LHCN-M2 (cell line): ENCODE measurements at regions not wholly inside any gene's neighbourhood (a gene's known extent, or its start where the extent isn't known, plus 50 kb on each side); places are given as distances from the start of the nearest gene placed in this dataset.
"Not testable (repeated sequence)": the region's sequence is repeated elsewhere in the genome, so short reads cannot be mapped to it uniquely, and the experiment has no call there.

Experiments
- DNase-seq: peaks from one replicate; pipeline ENCODE4 v3.0.0-alpha.2; 2012; ENCODE audit warnings: low read depth

DNA sequence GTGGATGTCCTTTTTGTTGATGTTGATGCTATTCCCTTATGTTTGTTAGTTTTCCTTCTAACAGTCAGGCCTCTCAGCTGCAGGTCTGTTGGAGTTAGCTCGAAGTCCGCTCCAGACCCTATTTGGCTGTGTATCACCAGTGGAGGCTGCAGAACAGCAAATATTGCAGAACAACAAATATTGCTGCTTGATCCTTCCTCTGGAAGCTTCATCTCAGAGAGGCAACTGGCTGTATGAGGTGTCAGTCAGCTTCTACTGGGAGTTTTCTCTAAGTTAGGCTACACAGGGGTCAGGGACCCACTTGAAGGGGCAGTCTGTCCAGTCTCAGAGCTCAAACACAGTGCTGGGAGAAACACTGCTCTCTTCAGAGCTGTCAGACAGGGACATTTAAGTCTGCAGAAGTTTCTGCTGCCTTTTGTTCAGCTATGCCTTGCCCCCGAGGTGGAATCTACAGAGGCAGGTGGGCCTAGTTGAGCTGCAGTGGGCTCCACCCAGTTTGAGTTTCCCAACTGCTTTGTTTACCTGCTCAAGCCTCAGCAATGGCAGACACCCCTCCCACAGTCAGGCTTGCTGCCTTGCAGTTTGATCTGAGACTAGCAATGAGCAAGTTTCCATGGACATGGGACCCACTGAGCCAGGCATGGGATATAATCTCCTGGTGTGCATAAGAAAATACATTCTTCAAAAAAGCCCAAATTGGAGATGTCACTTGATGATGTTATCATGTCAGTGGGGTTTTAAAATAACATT is 99.5 kb downstream of the KDM5D start:
- no peak for DNase-seq

DNA sequence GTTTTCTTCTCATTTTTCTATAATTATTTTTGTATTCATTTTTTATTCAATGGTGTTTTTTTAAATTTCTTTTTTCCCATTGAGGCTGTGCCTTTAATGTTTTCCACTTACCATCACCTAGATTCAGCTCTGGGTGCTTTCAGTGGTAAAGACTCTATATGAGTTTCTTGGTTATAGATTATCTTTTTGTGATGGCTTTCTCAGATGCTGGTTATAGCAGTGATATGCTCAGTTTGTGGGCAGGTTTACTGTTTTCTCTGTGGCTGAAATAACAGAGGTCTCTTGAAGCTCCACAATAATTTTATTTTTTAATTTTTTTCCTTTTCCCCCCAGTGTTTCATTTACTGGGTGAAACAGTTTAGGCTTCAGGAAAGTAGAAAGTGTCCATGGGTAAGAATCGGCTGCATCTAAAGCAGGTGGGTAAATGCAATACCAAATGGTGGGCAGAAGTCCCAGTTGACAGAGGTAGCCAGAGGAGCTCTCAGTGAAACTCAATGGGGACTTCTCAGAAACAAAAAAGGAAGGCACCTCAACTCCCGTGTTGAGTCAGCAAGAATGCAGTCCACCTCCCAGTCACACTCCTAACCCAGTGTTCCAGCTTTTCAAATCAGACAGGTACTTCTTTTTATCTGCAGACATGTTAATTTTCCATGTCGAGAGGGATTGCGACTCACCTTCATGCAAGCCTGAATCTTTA is 106.7 kb downstream of the KDM5D start:
- no peak for DNase-seq

DNA sequence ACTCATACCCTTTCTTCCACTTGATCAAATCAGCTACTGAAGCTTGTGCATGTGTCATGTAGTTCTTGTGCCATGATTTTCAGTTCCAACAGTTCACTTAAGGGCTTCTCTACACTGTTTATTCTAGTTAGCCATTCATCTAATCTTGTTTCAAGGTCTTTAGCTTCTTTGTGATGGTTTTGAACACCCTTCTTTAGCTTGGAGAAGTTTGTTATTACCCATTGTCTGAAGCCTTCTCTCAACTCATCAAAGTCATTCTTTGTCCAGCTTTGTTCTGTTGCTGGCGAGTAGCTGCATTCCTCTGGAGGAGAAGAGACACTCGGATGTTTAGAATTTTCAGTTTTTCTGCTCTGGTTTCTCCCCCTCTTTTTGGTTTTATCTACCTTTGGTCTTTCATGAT is 115.6 kb downstream of the KDM5D start:
- DNase-seq = no peak

DNA sequence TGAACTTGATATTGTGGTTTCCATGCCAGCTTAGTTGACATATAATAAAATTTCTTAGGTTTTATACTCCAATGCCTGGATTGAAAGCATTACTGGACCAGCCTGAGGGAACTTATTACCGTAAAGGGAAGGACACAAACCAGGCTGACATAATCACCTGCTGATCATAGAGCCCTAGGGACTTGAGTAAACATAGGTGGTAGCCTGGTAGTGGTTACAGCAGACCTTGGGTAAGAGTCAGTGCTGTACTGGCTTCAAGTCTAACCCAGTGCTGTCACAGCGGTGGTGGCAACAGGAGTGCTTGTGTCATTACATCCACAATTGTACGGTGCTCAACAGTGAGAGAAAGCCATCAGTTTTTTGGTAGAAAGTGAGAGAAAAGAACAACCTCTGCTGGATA is 122.1 kb downstream of the KDM5D start:
- DNase-seq = no peak

DNA sequence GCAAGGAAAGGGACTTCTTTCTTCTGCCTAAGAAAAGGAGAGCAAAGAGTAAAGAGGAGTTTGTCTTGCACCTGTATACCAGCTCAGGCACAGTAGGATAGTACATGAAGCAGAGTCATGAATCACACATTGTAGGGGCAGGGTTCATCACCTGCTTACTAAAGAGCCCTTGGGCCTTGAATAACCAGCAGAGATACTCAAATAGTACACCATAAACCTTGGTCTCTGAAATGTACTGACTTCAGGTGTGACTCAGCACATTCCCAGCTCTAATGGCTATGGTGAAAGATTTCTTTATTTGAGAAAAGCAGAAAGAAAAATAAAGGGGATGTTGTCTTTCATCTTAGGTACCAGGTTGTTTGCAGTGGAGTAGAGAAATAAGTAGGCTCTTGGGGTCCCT is 122.8 kb downstream of the KDM5D start:
- DNase-seq = no peak

DNA sequence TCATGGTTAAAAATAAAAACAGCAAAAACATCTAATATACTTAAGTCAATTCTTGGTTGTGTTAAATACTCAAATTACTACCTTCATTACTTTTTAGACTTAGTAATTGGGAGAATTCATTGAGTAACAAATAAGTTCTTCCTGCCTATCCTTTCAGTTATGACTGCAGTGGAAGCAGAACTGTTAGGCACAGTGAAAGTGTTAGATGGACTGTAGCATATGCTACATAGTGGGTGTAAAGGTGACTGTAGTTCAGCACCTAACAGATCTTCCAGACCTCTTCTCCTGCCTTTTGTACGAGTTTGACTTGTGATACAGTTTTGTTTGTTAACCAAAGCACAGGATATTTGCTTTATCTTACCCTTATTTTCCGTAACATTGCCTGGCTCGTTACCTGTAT is 143.4 kb downstream of the KDM5D start:
- DNase-seq = no peak

DNA sequence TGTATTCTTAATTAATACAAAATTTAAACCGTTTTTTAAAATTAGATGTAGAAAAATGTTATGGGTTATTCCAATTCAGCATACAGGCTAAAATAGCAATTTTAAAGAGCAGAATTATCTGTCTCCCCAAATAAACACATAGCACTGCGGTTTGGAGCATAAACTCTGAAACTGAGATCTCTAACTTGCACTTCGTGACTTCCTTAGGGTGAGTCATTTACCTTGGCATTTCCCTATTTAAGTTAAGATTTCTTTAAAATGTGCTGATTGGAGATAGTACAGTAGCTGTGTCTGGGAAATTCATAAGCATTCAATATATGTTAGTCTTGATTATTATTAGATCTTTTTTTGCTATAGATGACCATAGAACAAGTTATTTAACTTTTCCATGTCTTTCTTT is 143.8 kb downstream of the KDM5D start:
- DNase-seq = no peak

DNA sequence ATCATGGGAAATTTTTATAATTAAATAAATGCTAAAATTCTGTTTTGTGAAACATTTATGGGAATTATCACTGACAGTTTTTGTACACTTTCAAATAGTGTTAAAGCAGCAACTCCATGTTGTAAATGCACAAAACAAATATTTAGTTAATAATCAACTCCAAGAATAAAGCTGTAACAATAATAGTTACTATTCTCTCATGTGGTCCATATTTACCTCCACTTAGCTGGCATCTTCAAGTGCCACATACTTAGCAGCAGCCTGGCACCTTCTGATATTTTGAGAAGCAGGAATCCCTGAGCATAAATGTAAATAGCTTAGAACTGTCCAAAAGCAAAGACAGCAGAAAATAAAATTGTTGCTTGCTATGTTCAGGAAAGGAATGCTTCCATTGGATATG is 154.3 kb downstream of the KDM5D start:
- no peak for DNase-seq

DNA sequence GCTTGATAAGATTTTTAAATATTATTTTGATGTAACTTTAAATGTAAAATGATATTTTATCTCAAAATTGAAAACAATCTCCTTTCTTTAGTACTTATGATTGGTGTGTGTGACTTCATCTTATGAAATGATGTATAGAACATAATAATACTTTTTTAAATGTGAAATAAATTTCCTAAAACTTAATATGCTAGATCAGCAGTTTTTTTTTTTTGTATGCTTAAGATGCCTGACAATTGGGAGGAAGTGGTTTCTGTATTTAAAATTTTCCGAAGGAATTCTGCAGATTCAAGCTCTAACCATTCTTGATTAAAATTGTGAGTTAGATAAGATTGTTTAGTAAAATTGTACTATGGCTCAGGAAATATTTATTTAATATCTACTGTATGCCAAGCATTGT is 154.9 kb downstream of the KDM5D start:
- DNase-seq = no peak

DNA sequence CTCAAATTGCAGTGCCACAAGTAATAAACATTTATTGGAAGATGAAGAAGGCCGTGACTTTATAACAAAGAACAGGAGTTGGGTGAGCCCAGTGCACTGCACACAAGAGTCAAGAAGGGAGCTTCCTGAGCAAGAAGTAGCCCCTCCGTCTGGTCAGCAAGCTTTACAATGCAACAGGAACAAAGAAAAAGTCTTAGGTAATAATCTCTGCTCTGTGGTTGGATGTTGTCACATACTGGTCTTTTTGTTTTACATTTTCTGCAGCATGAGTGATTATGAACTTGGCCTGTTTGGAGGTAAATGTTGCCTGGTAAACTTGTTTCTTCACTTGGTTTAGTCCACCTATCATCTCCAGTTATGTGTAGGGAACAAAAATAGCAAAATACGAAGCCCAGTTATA is 157.2 kb downstream of the KDM5D start:
- DNase-seq = no peak

DNA sequence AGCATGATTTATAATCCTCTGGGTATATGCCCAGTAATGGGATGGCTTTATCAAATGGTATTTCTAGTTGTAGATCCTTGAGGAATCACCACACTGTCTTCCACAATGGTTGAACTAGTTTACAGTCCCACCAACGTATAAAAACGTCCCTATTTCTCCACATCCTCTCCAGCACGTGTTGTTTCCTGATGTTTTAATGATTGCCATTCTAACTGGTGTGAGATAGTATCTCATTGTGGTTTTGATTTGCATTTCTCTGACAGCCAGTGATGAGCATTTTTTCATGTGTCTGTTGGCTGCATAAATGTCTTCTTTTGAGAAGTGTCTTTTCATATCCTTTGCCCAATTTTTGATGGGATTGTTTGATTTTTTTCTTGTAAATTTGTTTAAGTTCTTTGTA is 163.5 kb downstream of the KDM5D start:
- DNase-seq = not testable (repeated sequence)

DNA sequence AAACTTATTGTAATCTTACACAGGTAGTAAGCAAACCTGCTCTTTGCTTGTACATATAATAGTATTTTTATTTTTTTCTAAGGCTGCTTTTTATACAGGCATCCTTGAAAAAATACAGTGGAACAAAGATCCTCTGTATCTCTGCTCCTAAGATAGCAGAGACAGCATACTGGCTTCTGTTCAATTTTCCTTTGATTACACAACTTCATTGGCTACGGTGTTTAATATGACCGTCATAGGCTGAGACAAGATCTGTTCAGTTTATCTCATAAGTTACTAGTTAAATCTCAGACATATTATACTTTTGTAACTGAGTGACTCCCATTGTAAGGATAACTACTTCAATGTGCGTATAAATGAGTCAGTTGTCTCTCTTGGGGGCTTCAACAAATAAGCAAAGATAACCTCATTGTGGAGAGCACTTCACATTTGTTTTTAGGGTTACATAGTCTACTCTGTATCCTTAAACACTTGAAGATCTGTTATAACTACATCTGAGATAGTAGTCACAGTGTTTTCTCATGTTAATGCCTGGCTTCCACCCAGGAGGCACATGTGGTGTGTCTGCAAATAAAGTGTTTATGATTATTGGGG is 166.1 kb downstream of the KDM5D start:
- DNase-seq = no peak

DNA sequence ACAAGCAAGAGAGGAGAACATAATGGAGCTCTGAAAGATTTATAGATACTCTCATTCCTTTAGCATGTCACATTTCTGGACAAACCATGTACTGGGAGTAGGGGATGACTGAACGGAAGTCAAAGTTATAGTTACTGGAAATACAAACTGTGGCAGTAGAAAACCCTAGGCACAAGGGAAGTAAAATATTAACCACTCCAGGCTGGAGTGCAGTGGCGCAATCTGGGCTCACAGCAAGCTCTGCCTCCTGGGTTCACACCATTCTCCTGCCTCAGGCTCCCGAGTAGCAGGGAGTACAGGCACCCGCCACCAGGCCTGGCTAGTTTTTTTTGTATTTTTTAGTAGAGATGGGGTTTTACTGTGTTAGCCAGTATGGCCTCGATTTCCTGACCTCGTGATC is 167.3 kb downstream of the KDM5D start:
- DNase-seq = no peak

DNA sequence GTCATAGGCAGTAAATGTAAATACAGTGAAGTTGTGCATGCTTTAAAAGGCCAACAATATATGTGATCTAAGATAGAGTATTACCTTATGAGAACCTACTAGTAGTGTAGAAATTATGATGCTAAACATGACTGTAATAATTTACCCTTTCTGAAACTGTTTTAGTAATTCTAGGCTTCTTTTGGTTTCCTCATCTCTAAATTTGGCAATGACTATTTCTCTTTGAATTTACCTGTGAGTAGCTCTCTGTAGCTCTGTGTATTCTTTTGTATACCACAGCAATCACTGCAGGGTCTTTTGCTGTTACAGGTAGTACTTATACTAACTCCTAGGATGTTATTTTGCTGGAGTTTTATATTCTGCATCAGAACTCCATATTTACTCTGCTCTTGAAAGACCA is 169.6 kb downstream of the KDM5D start:
- DNase-seq = no peak

DNA sequence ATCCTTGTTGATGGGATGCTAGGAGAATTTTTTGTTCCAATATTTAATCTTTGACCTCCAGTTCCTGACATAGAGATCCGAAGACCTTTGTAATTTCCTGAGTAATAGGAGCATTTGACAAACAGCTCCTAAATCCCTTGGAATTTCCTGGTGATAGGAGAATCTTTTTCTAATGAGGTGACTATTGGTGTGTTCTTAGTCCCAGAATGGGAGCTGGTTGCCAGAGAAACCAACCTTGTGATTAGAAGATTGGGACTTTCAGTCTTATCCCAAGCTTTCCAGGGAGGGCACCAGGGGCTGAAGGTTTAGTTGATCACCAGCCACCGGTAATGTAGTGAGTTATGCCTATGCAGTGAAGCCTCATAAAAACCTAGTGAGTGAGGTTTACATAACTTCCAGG is 170.9 kb downstream of the KDM5D start:
- no peak for DNase-seq

DNA sequence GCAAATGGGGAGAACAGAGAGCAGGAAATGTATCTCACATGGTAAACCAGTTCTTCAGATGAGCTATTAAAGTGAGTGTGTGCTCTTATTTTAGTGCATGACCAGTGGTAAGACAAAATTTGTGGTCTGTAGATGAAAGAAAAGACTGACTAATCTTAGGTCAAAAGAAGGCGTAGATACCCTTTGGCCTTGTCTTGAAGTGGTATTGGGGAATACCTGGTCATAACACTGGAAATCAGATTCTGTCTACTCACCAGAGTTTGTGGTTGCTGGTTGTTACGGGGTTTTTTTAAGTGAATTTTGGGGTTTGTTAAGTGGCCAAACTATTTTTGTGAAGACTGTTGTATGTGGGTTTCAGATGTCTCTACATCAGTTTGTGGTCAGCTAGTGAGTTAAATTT is 173.5 kb downstream of the KDM5D start:
- no peak for DNase-seq

DNA sequence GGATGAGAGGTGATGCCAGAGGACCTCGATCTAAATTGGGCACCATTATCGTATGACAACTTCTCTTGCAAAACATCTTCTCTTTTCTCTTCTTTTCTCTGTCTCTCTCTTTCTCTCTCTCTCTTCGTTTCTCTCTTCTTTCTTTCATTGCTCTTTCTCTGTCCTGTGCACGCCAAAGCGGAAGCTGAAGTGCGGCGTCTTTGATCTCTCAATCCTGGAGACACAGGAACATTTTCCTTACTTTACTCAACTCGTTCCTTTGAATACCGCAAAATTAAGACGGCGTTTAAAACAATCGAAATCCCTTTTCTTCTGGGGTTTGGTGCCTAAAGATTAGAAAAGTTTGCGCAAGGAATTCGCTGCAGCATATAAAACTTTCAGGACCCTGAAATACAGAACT is 176.6 kb downstream of the KDM5D start:
- DNase-seq = no peak

DNA sequence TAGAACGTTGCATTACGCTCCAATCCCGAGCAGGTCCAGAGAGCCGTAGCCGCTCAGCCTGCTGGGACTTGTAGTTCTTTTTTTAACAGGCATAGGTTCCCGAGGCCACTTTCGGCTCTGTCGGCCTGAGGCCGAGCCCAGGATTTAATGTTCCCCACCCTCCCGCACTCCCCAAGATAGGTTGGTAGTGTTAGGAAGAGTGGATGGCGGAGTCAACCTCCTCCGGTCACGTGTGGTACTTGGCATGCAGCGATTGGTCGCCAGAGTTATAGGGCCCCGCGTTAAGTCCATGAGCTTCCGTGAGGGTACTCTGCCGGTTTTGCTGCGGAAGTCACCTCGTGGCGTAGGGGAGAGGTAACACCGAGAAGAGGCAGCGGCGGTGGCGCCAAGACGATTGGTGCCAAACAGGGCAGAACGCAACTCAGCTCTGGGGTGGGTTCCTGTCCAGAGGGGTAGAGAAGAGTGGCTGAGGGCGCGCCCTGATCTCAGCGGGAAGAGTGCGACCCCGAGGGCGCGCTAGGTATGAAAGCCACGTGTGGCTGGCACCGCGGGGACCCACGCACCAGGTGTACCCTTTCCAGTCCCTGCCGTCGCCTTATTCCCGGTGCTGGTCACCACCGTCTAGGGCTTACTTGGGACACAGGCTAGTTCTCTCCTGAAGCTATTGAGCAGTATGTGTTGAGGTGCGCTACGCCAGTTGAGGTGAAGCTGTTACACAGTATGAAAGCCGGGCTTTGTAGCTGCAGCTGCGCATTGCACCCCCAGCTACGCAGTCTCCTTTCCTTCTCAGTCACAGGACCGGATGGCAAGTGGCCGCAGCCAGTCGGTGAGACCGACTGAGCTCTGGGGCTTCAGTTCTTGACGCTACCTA is 177.2 kb downstream of the KDM5D start:
- DNase-seq = peak; percentile 93

DNA sequence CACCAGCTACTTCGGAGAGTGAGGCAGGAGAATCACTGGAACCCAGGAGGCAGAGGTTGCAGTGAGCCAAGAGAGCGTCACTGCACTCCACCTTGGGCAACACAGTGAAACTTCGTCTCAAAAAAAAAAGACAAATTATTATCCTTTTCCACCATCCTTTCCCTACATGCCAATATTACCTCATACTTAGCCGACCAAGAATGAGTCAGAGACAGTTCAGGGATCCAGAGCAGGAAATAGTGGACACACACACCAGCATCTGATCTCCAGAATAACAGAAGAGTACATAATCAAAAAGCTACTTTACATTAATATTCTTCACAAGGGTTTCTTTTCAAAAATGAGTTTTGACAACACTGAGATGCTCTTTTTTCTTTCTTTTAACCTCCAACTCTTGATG is 185.4 kb downstream of the KDM5D start:
- DNase-seq = peak; percentile 56

DNA sequence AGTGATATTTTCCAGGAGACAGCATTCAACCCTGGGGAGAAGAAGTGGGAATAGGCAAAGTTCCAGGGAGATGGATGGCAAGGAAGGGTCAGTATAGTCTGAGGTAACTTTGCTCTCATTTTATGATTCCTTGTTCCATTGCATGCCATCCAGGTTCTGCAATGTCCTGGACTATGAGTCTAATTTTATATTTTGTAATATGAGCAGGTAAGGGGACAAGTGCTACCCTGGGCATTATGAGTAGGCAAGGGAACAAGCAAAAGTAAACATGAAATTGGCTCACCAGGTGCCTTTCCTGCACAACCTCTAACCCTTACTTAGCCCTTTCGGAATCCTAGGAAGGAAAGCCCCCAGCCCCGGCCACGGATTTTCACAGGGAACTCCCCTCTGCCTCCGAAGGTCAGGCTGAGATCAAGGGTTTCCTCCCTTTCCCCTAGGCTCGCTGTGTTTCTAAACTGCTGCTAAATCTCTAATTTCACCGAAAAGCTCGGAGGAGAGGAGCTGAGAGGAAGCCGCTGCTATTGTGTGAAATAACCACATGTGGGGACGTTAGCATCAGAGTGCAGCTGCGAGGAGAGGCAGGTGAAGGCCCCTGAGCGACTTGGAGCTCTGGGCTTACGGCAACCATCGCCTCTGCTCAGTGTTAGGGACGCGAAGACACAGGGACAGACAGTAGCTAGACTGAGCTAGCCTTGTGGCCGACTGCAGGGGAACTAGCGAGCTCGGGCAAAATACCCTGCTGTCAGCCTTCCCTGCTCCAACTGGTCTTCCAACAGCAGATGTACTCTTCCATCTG is 194.7 kb downstream of the KDM5D start:
- DNase-seq = no peak
